ENCODE measurements at regions not wholly inside any gene's neighbourhood (a gene's known extent, or its start where the extent isn't known, plus 50 kb on each side); places are given as distances from the start of the nearest gene placed in this dataset.

DNA sequence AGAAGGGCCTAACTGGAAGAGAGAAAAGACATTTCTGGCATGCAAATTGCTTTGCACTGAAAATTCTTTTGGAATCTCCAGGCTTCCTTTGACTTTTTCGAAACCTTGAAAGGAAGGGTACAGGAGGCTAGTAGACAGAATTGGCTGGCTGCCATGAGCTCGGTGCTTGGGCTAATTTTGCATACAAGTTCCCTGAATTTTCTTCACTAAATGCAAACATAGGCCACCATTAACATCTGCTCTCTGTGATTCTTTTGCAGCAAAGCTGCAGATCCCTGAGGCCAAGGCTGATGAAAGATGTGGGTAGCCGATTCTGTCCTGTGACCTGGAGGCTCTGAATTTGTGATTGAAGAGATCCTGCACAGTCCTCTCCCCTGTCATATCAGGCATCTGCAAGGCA is 247.8 kb upstream of the MCTP2 start:
- Histone ChIP-seq H3K9me3 (no peaks in the 10 kb centered on the region), H3K27ac (peak overlapping the region in 1 of 2 donors; percentile 18), H3K36me3 (ENCODE audit: low read depth, missing control alignments) (no peaks in the 10 kb centered on the region), H3K4me3 (no peak overlapping the region), H3K27me3 (no peaks in the 10 kb centered on the region), H3K4me1 (no peaks in the 10 kb centered on the region)
- WGBS, 2 donors = 34 to 44% methylated on average over 3 of the region's 3 CpGs
- intact Hi-C loops (cut with DNase I; ENCODE audit: low total_unique reads) = no loop called here
- DNase-seq = peak; percentile 51
- TF ChIP-seq POLR2A (IDR thresholded peaks at IDR 0.05) = no peak
- TF ChIP-seq, protein P1, sequence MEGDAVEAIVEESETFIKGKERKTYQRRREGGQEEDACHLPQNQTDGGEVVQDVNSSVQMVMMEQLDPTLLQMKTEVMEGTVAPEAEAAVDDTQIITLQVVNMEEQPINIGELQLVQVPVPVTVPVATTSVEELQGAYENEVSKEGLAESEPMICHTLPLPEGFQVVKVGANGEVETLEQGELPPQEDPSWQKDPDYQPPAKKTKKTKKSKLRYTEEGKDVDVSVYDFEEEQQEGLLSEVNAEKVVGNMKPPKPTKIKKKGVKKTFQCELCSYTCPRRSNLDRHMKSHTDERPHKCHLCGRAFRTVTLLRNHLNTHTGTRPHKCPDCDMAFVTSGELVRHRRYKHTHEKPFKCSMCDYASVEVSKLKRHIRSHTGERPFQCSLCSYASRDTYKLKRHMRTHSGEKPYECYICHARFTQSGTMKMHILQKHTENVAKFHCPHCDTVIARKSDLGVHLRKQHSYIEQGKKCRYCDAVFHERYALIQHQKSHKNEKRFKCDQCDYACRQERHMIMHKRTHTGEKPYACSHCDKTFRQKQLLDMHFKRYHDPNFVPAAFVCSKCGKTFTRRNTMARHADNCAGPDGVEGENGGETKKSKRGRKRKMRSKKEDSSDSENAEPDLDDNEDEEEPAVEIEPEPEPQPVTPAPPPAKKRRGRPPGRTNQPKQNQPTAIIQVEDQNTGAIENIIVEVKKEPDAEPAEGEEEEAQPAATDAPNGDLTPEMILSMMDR (IDR thresholded peaks at IDR 0.05) = no peak

DNA sequence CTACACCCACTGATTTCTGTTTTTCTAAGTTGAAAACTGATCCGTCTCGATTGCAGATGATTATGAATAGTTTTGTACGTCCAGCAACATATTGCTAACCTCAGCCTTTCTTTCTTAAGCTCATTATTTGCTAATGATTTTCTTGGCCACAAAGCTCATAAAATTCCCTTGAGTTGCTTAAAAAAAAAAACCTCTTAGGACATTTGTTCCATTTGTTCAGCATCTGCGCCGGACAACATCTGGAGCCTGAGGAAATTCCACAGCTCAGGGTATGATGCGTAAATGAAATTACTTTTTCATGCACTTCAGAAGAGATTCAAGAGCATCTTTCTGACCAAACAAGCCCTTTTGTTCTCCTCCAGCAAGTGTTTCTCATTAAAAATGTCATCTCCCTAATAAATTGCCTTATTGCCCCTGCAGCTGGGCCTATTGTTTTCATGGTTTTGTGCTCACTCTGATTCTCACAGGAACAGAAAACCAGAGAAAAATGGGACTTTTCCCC is 249.1 kb upstream of the MCTP2 start:
- peak; percentile 63 for DNase-seq
- Histone ChIP-seq H3K4me1 (no peaks in the 10 kb centered on the region), H3K27me3 (no peaks in the 10 kb centered on the region), H3K36me3 (ENCODE audit: low read depth, missing control alignments) (no peaks in the 10 kb centered on the region), H3K27ac (peak overlapping the region in 1 of 2 donors; percentile 57), H3K9me3 (no peaks in the 10 kb centered on the region), H3K4me3 (no peak overlapping the region)
- intact Hi-C loops (cut with DNase I; ENCODE audit: low total_unique reads) = no loop called here
- TF ChIP-seq, protein P1 (IDR thresholded peaks at IDR 0.05) = no peak
- TF ChIP-seq POLR2A (IDR thresholded peaks at IDR 0.05) = no peak
- WGBS, 2 donors = 54 to 63% methylated on average over 6 of the region's 6 CpGs

DNA sequence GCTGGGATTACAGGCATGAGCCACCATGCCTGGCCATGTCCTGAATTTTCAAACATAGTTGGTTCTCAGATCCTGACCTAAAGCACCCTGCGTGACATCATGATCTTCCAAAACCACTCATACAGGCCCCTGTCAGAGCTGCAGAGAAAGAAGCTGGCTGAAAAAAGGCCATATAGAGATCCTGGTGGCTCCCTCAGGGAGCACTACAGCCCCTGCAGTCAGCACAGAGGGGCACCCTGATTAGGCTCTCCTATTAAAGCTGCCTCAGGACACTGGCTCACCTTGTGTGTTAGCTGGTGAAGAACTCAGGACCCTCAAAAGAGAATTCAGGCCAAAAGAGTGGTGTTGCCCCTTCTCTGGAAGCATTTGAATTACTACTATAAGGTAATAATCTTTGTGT is 249.7 kb upstream of the MCTP2 start:
- no peak for DNase-seq
- WGBS, 2 donors = 83 to 94% methylated on average over 1 of the region's 1 CpG
- intact Hi-C loops (cut with DNase I; ENCODE audit: low total_unique reads) = no loop called here
- TF ChIP-seq, protein P1 (IDR thresholded peaks at IDR 0.05) = no peak
- TF ChIP-seq POLR2A (IDR thresholded peaks at IDR 0.05) = no peak
- Histone ChIP-seq H3K4me1 (no peaks in the 10 kb centered on the region), H3K36me3 (ENCODE audit: low read depth, missing control alignments) (no peaks in the 10 kb centered on the region), H3K27me3 (no peaks in the 10 kb centered on the region), H3K9me3 (no peaks in the 10 kb centered on the region), H3K27ac (peak overlapping the region in 1 of 2 donors; percentile 26), H3K4me3 (no peak overlapping the region)

DNA sequence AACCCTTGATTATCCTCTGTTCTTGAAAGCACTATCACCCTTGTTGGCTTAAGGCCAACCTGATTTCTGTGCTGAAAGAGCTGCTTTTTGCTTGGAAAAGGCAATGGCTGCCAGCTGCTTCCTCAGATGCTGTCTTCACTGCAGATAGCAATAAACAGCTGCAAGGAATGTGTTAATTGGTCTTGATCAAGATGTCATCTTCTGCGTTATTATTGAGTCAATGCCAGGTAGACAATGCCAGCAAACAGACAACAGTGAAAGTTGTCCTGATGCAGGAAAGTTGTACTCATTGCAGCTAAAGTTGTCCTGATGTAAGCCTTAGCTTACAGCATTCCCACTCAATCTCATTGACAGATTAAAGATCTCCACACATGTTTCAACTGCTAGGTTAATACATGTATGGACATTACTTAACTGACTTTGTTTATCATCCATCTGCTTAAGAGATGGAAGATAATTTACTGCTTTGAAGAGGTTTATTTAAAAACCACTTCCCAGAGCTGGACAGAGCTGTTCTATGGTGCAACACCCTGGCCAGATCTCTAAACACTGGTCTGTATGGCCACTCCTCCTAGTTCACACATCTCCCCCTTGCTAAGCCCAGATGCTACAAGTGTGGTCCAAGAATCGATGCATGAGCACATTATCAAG is 251.0 kb upstream of the MCTP2 start:
- TF ChIP-seq POLR2A (IDR thresholded peaks at IDR 0.05) = no peak
- TF ChIP-seq, protein P1 (IDR thresholded peaks at IDR 0.05) = no peak
- Histone ChIP-seq H3K9me3 (no peaks in the 10 kb centered on the region), H3K27ac (no peak overlapping the region), H3K27me3 (no peaks in the 10 kb centered on the region), H3K4me1 (no peaks in the 10 kb centered on the region), H3K4me3 (no peak overlapping the region), H3K36me3 (ENCODE audit: low read depth, missing control alignments) (no peaks in the 10 kb centered on the region)
- 41 to 50% methylated on average over 2 of the region's 2 CpGs for WGBS, 2 donors
- intact Hi-C loops (cut with DNase I; ENCODE audit: low total_unique reads) = no loop called here
- DNase-seq = peak; percentile 25

All from testis (tissue), 2 donors.